ENCODE measurements at regions not wholly inside any gene's neighbourhood (a gene's known extent, or its start where the extent isn't known, plus 50 kb on each side); places are given as distances from the start of the nearest gene placed in this dataset.
"Not testable (repeated sequence)": the region's sequence is repeated elsewhere in the genome, so short reads cannot be mapped to it uniquely, and the experiment has no call there.

DNA sequence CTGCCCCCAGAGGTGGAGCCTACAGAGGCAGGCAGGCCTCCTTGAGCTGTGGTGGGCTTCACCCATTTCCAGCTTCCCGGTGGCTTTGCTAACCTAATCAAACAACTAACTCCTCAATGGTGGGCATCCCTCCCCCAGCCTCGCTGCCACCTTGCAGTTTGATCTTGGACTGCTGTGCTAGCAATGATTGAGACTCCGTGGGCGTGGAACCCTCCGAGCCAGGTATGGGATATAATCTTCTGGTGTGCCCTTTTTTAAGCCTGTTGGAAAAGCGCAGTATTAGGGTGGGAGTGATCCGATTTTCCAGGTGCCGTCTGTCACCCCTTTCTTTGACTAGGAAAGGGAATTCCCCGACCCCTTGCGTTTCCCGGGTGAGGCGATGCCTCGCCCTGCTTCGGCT, 73.3 kb upstream of the CNTNAP2 start:
- WGBS, 2 experiments (ENCODE audit: extremely low coverage in 1 of 2, insufficient coverage in 1 of 2, insufficient read length in 1 of 2, insufficient replicate concordance in 2 of 2, low coverage in 1 of 2, low lambda C conversion rate in 2 of 2, missing lambda C conversion rate in 1 of 2) = 95% methylated on average over 14 of the region's 14 CpGs; no CpG with 5 or more reads in 1 of the 2 experiments
- H3K23ac ChIP-seq (ENCODE audit: insufficient read length); H2BK12ac ChIP-seq (ENCODE audit: low read depth, low read length); H4K5ac ChIP-seq (ENCODE audit: insufficient read length, low read depth, low read length); H2AK5ac ChIP-seq (ENCODE audit: low read depth, low read length); DNase-seq (ENCODE audit: low read depth in 1 of 2, low spot score in 2 of 2); H3K36me3 ChIP-seq (ENCODE audit: control insufficient read depth in 2 of 4, insufficient read depth in 4 of 4, low read length in 3 of 4); H3K4me1 ChIP-seq (replicated peaks in 1 of 4; ENCODE audit: control insufficient read depth in 3 of 4, insufficient read depth in 4 of 4, low read length in 3 of 4); H2BK120ac ChIP-seq (replicated peaks; ENCODE audit: low read depth, low read length); H3K79me2 ChIP-seq (ENCODE audit: control insufficient read depth in 1 of 2, insufficient read depth in 2 of 2, low read length in 2 of 2); POLR2A ChIA-PET (ENCODE audit: partially characterized antibody); H3K9ac ChIP-seq (replicated peaks in 1 of 4; ENCODE audit: extremely low read depth in 1 of 4, low read depth in 3 of 4, low read length in 3 of 4); CTCF ChIA-PET (ENCODE audit: partially characterized antibody); H4K20me1 ChIP-seq (replicated peaks in 1 of 2; ENCODE audit: control insufficient read depth in 1 of 2, insufficient read depth in 2 of 2, low read length in 2 of 2); H3K56ac ChIP-seq (replicated peaks; ENCODE audit: insufficient read length, low read depth, low read length); H3K18ac ChIP-seq (ENCODE audit: extremely low read depth, low read length); H3K14ac ChIP-seq (ENCODE audit: insufficient read length); H2BK20ac ChIP-seq (ENCODE audit: low read length); H2AFZ ChIP-seq (ENCODE audit: low read length); FAIRE-seq; H3K27ac ChIP-seq (ENCODE audit: low read depth, low read length); H2BK5ac ChIP-seq (ENCODE audit: low read depth, low read length); H4K91ac ChIP-seq (replicated peaks; ENCODE audit: insufficient read length, low read length); H3K4me2 ChIP-seq (ENCODE audit: insufficient read depth in 1 of 2, low read depth in 2 of 2, low read length in 2 of 2); H3K23me2 ChIP-seq (ENCODE audit: low read depth, low read length); H3K27me3 ChIP-seq (replicated peaks in 1 of 4; ENCODE audit: control insufficient read depth in 3 of 4, extremely low read depth in 1 of 4, insufficient read depth in 3 of 4, low read length in 3 of 4); H3K4me3 ChIP-seq (ENCODE audit: extremely low read depth in 1 of 4, insufficient read depth in 2 of 4, low read depth in 3 of 4, low read length in 4 of 4); H4K8ac ChIP-seq (ENCODE audit: extremely low read depth, insufficient read depth, low read length); H3K9me3 ChIP-seq (ENCODE audit: insufficient read depth in 2 of 2, low read depth in 1 of 2, low read length in 1 of 2); H3K4ac ChIP-seq (replicated peaks; ENCODE audit: insufficient read length, low read depth, low read length); H3K79me1 ChIP-seq (ENCODE audit: low read depth, low read length); H2BK15ac ChIP-seq (ENCODE audit: low read length): not testable (repeated sequence)
